Panc1 (cell line): ENCODE measurements at regions not wholly inside any gene's neighbourhood (a gene's known extent, or its start where the extent isn't known, plus 50 kb on each side); places are given as distances from the start of the nearest gene placed in this dataset.

Source experiments
- ATAC-seq: fragments of 200-7000 bp; cut with Tn5 transposase; 2 replicates; pipeline ENCODE4 v1.9.1; 2020; ENCODE audit warnings: mild to moderate bottlenecking, moderate library complexity
- BruUV-seq: library from RNA; stranded (reverse); fragments of 400-500 nt; replicated peaks from 2 replicates; lab custom pipeline; 2021; lab: Mats Ljungman, UMichigan
- CTCF ChIA-PET: fragments of 300-600 bp; sonication (Branson Sonifier 250); formaldehyde crosslinking; loops from one replicate; lab custom pipeline; 2022; ENCODE audit warnings: antibody characterized with exemption; lab: Charles Lee
- POLR2A ChIA-PET: fragments of 300-600 bp; sonication (Branson Sonifier 250); formaldehyde crosslinking; loops from one replicate; lab custom pipeline; 2022; ENCODE audit warnings: antibody characterized with exemption; lab: Charles Lee
- DNase-seq: peaks from one replicate; pipeline ENCODE4 v3.0.0-alpha.2; 2010; ENCODE audit warnings: low read depth, low spot score
- H3K27ac ChIP-seq: 2 replicates; pipeline ENCODE4 v1.5.1; 2011; ENCODE audit warnings: mild to moderate bottlenecking, low read length, inconsistent platforms
- H3K27me3 ChIP-seq: fragments of 200-500 bp; sonication (Bioruptor generic); 2 replicates; pipeline ENCODE4 v1.6.0; 2014; ENCODE audit warnings: low read length, inconsistent platforms; ENCODE audit not compliant: control insufficient read depth, insufficient read depth
- H3K36me3 ChIP-seq: fragments of 200-500 bp; sonication (Bioruptor generic); 2 replicates; pipeline ENCODE4 v1.5.1; 2014; ENCODE audit warnings: inconsistent platforms, mild to moderate bottlenecking, low read length, moderate library complexity; ENCODE audit not compliant: control insufficient read depth, insufficient read depth
- H3K4me1 ChIP-seq: 2 replicates; pipeline ENCODE4 v1.5.1; 2011; ENCODE audit warnings: inconsistent platforms, mild to moderate bottlenecking, low read length, moderate library complexity; ENCODE audit not compliant: control insufficient read depth, insufficient read depth
- H3K4me3 ChIP-seq, 2 experiments: 2 replicates each; pipeline ENCODE4 v1.5.1; 2011 to 2012; ENCODE audit warnings: low read depth in 2 of 2, low read length in 2 of 2, mild to moderate bottlenecking in 2 of 2, inconsistent platforms in 1 of 2, moderate library complexity in 1 of 2
- H3K9me3 ChIP-seq: fragments of 200-500 bp; sonication (Bioruptor generic); 2 replicates; pipeline ENCODE4 v1.5.1; 2014; ENCODE audit warnings: low read depth, mild to moderate bottlenecking, inconsistent platforms, low read length, moderate library complexity; ENCODE audit not compliant: control insufficient read depth, insufficient read depth
- POLR2AphosphoS5 ChIP-seq: IDR thresholded peaks from 2 replicates; pipeline ENCODE4 v1.6.1; 2012; ENCODE audit warnings: mild to moderate bottlenecking, low read depth, low read length, moderate library complexity
- REST ChIP-seq, 2 experiments: IDR thresholded peaks; 2 replicates each; pipeline ENCODE4 v1.6.1; 2011 to 2012; ENCODE audit warnings: low read depth in 2 of 2, control low read depth in 1 of 2, low read length in 1 of 2, mild to moderate bottlenecking in 1 of 2, moderate library complexity in 1 of 2; ENCODE audit not compliant: insufficient read depth in 1 of 2
- SIN3A ChIP-seq: IDR thresholded peaks from 2 replicates; pipeline ENCODE4 v1.6.1; 2012; ENCODE audit warnings: low read depth, mild to moderate bottlenecking, low read length, moderate library complexity, borderline replicate concordance; ENCODE audit not compliant: insufficient read depth
- TCF7L2 ChIP-seq: IDR thresholded peaks from 2 replicates; pipeline ENCODE4 v1.6.1; 2011; ENCODE audit warnings: mild to moderate bottlenecking, low read depth, low read length, inconsistent platforms
- in situ Hi-C: cut with HindIII; loops from 2 replicates; pipeline ENCODE4 v1.10.0; 2016; ENCODE audit warnings: low sequenced_read_pairs, low pct_unique_long_range_greater_than_20kb
- intact Hi-C: fragments of 100-400 bp; cut with micrococcal nuclease; formaldehyde crosslinking; loops from one replicate; pipeline ENCODE4 v1.10.0; 2022; ENCODE audit not compliant: unreplicated experiment
- TF ChIP-seq, protein P1 (sequence below): fragments of 450-650 bp; IDR thresholded peaks from 2 replicates; pipeline ENCODE4 v1.5.1; 2017; ENCODE audit warnings: mild to moderate bottlenecking

GRCh38 chr2:33848486-33848885, 249.4 kb upstream of the FAM98A start:
- Histone ChIP-seq H3K27ac (no peak overlapping the region), H3K9me3 (no peaks in the 10 kb centered on the region), H3K36me3 (no peaks in the 10 kb centered on the region), H3K4me1 (no peaks in the 10 kb centered on the region), H3K4me3 (no peak overlapping the region), H3K27me3 (no peaks in the 10 kb centered on the region)
- ATAC-seq (no peak), DNase-seq (no peak)
- no TSS peak for BruUV-seq
- TF ChIP-seq POLR2AphosphoS5 = no peak
- no peak for TF ChIP-seq REST (IDR thresholded peaks at IDR 0.05; ENCODE audit: insufficient read depth in 1 of 2, low read depth in 2 of 2, low read length in 1 of 2)
- no peak for TF ChIP-seq SIN3A
- no peak for TF ChIP-seq TCF7L2
- TF ChIP-seq, protein P1, sequence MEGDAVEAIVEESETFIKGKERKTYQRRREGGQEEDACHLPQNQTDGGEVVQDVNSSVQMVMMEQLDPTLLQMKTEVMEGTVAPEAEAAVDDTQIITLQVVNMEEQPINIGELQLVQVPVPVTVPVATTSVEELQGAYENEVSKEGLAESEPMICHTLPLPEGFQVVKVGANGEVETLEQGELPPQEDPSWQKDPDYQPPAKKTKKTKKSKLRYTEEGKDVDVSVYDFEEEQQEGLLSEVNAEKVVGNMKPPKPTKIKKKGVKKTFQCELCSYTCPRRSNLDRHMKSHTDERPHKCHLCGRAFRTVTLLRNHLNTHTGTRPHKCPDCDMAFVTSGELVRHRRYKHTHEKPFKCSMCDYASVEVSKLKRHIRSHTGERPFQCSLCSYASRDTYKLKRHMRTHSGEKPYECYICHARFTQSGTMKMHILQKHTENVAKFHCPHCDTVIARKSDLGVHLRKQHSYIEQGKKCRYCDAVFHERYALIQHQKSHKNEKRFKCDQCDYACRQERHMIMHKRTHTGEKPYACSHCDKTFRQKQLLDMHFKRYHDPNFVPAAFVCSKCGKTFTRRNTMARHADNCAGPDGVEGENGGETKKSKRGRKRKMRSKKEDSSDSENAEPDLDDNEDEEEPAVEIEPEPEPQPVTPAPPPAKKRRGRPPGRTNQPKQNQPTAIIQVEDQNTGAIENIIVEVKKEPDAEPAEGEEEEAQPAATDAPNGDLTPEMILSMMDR = no peak
- in situ Hi-C loops = no loop called here
- intact Hi-C loops = no loop called here
- ChIA-PET POLR2A (no interaction called here), CTCF (no interaction called here)

DNA sequence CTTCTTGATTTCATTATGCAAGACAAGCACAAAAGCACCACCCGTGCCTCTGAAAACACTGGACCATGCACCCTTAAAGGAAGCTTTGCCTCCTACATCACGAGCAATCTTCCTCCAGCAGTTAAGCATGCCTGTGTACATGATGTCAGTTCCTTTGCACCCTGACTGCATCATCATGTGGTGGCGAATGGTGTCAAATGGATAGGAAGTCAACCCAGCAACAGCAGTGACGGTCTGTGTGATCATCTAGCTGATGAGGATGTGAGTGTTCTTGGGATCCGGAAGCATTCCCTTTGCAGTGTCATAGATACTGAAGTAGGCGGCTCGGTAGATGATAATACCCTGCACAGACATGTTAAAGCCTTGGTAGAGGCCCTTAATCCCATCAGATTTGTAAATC, 240.7 kb upstream of the FAM98A start:
- Histone ChIP-seq H3K27me3 (no peaks in the 10 kb centered on the region), H3K36me3 (no peaks in the 10 kb centered on the region), H3K27ac (no peak overlapping the region), H3K4me1 (no peaks in the 10 kb centered on the region), H3K9me3 (no peaks in the 10 kb centered on the region), H3K4me3 (no peak overlapping the region)
- ATAC-seq (no peak), DNase-seq (no peak)
- ChIA-PET CTCF (no interaction called here), POLR2A (no interaction called here)
- intact Hi-C loops (no loop called here), in situ Hi-C loops (no loop called here)
- BruUV-seq = no TSS peak
- no peak for TF ChIP-seq TCF7L2
- no peak for TF ChIP-seq POLR2AphosphoS5
- no peak for TF ChIP-seq SIN3A
- TF ChIP-seq, protein P1 = no peak
- no peak for TF ChIP-seq REST (IDR thresholded peaks at IDR 0.05; ENCODE audit: insufficient read depth in 1 of 2, low read depth in 2 of 2, low read length in 1 of 2)
